Activated CD8-positive, alpha-beta T cell treated with anti-CD3 and anti-CD28 coated beads for 36 hours (primary cell): ENCODE measurements at regions not wholly inside any gene's neighbourhood (a gene's known extent, or its start where the extent isn't known, plus 50 kb on each side); places are given as distances from the start of the nearest gene placed in this dataset.

Source experiments
- ATAC-seq: fragments of 200-7000 bp; cut with Tn5 transposase; one replicate; pipeline ENCODE4 v1.10.0; 2021; ENCODE audit warnings: mild to moderate bottlenecking, moderate library complexity
- CTCF ChIA-PET: fragments of 350-600 bp; sonication (Branson Sonifier 250); formaldehyde crosslinking; loops from one replicate; lab custom pipeline; 2021; ENCODE audit warnings: antibody characterized with exemption; lab: Charles Lee
- POLR2A ChIA-PET: fragments of 350-600 bp; sonication (Branson Sonifier 250); formaldehyde crosslinking; loops from one replicate; lab custom pipeline; 2021; ENCODE audit warnings: antibody characterized with exemption; lab: Charles Lee
- DNase-seq: peaks from one replicate; pipeline ENCODE4 v3.0.0-alpha.2; 2020
- H3K27ac Mint-ChIP-seq: one replicate; pipeline ENCODE4 v1.8.0; 2021; ENCODE audit warnings: mild to moderate bottlenecking, mixed read lengths
- H3K27me3 Mint-ChIP-seq: one replicate; pipeline ENCODE4 v1.8.0; 2021; ENCODE audit warnings: mixed read lengths
- H3K36me3 Mint-ChIP-seq: one replicate; pipeline ENCODE4 v1.8.0; 2021; ENCODE audit warnings: low read depth, mixed read lengths
- H3K4me1 Mint-ChIP-seq: one replicate; pipeline ENCODE4 v1.8.0; 2021; ENCODE audit warnings: low read depth, mixed read lengths
- H3K4me3 Mint-ChIP-seq: one replicate; pipeline ENCODE4 v1.8.0; 2021; ENCODE audit warnings: mild to moderate bottlenecking, moderate library complexity, mixed read lengths
- H3K9me3 Mint-ChIP-seq: one replicate; pipeline ENCODE4 v1.8.0; 2021; ENCODE audit warnings: mixed read lengths
- CTCF ChIP-seq: fragments of 200-600 bp; IDR thresholded peaks from one replicate; pipeline ENCODE4 v1.8.0; 2022; ENCODE audit warnings: antibody characterized with exemption, mild to moderate bottlenecking
- intact Hi-C: fragments of 100-400 bp; cut with micrococcal nuclease; formaldehyde crosslinking; loops from one replicate; pipeline ENCODE4 v1.10.0; 2022

DNA sequence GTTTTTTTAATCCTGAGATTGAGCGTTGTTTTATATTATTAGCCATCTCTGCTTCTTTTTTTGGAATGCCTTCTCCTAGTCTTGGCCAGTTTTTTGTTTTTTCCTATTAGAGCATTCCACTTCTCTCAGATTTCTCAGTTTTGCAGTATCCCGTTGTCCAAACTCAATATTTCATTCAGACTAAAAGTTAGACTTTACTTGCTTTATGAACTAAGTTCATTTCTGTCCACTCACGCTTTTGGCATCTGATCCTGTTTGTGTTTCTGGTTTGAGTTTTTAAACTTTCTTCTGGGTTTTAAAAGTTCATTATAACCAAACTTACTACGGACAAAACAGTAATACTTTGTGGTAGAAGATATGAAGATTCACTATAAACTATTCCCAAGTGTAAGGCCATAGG is 288.3 kb upstream of the MPDZ start:
- Mint-ChIP-seq H3K4me1 (no peaks in the 10 kb centered on the region), H3K27me3 (peaks cover 3% of the 10 kb centered on the region), H3K9me3 (peaks cover 2% of the 10 kb centered on the region), H3K4me3 (no peak overlapping the region), H3K27ac (no peak overlapping the region), H3K36me3 (no peaks in the 10 kb centered on the region)
- intact Hi-C loops = no loop called here
- no peak for TF ChIP-seq CTCF
- no peak for ATAC-seq
- CTCF ChIA-PET = no interaction called here
- POLR2A ChIA-PET = no interaction called here
- DNase-seq = no peak

DNA sequence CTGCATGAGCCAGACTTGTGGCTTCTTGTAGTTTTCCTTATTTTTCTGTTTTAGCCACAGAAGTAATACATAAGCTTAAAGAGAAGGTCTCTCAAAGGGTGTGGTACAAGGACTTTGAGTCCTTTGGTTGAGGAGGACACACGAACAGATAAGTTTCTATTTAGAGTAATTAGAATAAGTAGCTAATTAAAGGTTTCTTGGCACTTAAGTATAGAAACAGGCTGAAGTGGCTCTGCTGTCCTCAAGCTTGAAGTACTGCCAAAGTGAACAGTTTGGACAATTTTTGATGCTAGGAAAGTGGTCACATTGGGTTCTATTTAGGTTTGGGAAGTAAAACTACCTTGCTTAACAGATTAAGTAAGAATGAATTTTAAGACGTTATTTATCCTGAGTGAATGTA is 278.3 kb upstream of the MPDZ start:
- Mint-ChIP-seq H3K27me3 (no peaks in the 10 kb centered on the region), H3K27ac (no peak overlapping the region), H3K9me3 (no peaks in the 10 kb centered on the region), H3K4me3 (no peak overlapping the region), H3K4me1 (no peaks in the 10 kb centered on the region), H3K36me3 (no peaks in the 10 kb centered on the region)
- POLR2A ChIA-PET = no interaction called here
- ATAC-seq (no peak), DNase-seq (no peak)
- CTCF ChIA-PET = no interaction called here
- intact Hi-C loops = no loop called here
- no peak for TF ChIP-seq CTCF

GRCh38 chr9:13556656-13557055 is 277.2 kb upstream of the MPDZ start:
- ATAC-seq (no peak), DNase-seq (no peak)
- Mint-ChIP-seq H3K36me3 (no peaks in the 10 kb centered on the region), H3K4me3 (no peak overlapping the region), H3K27me3 (no peaks in the 10 kb centered on the region), H3K27ac (no peak overlapping the region), H3K9me3 (no peaks in the 10 kb centered on the region), H3K4me1 (no peaks in the 10 kb centered on the region)
- POLR2A ChIA-PET = no interaction called here
- no peak for TF ChIP-seq CTCF
- CTCF ChIA-PET = no interaction called here
- intact Hi-C loops = no loop called here

DNA sequence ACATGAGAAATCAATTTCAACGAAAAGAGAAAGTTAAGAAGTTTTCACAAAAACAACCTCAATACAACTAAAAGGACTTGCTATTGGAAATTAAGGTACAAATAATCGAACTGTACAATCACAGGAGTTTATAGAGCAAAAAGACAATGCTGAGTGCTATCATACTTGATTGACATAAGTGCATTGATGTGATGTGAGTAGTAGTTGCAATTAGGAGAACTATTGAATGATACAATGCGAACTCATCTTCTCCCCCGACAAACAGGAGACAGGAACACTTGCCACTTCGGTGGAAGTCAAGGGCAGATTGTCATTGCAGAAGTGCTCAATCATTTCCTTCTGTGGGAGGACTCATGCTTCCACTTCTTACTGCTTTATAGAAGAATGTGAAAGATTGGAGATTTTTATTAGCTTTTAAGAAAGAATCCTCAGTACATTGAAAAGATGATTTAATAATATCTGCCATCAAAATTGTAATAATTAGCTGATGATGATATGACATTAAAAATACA is 276.6 kb upstream of the MPDZ start:
- Mint-ChIP-seq H3K4me3 (no peak overlapping the region), H3K36me3 (no peaks in the 10 kb centered on the region), H3K4me1 (no peaks in the 10 kb centered on the region), H3K9me3 (no peaks in the 10 kb centered on the region), H3K27ac (no peak overlapping the region), H3K27me3 (no peaks in the 10 kb centered on the region)
- ChIA-PET POLR2A (no interaction called here), CTCF (no interaction called here)
- ATAC-seq (no peak), DNase-seq (no peak)
- intact Hi-C loops = no loop called here
- no peak for TF ChIP-seq CTCF

DNA sequence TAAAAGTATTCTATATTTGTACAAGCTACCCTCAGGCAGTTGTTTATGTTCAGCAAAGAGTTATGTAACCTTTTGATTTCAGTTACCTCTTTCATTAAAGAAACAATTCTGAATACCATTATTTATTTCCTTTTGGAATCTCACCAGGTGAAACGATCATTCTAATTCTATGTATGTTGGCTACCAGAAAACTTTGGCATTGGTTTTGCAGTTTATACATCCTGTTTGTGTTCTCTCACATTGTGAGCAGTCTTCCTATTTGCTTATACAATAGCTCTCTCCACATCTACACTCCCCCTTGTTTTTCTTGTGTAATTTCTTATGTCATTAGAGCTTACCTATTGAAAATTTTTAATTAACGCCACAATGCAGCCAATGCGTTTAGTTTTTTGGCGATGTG is 276.0 kb upstream of the MPDZ start:
- Mint-ChIP-seq H3K4me1 (no peaks in the 10 kb centered on the region), H3K36me3 (no peaks in the 10 kb centered on the region), H3K4me3 (no peak overlapping the region), H3K27ac (no peak overlapping the region), H3K9me3 (no peaks in the 10 kb centered on the region), H3K27me3 (no peaks in the 10 kb centered on the region)
- ChIA-PET POLR2A (no interaction called here), CTCF (no interaction called here)
- ATAC-seq (no peak), DNase-seq (no peak)
- TF ChIP-seq CTCF = no peak
- intact Hi-C loops = no loop called here
